SJCRH30 (cell line): ENCODE measurements at regions not wholly inside any gene's neighbourhood (a gene's known extent, or its start where the extent isn't known, plus 50 kb on each side); places are given as distances from the start of the nearest gene placed in this dataset.

Experiments used
- DNase-seq, 2 experiments: peaks; one replicate each; pipeline ENCODE4 v3.0.0-alpha.2; 2015 to 2020
- H3K27ac ChIP-seq: fragments of 250-450 bp; sonication (Bioruptor Pico); 2 replicates; pipeline ENCODE4 v1.5.1; 2020; ENCODE audit warnings: mild to moderate bottlenecking, moderate library complexity
- H3K27me3 ChIP-seq: fragments of 250-450 bp; sonication (Bioruptor Pico); 2 replicates; pipeline ENCODE4 v1.5.1; 2020; ENCODE audit warnings: mild to moderate bottlenecking, moderate library complexity
- H3K36me3 ChIP-seq: fragments of 250-450 bp; sonication (Bioruptor Pico); 2 replicates; pipeline ENCODE4 v1.5.1; 2020; ENCODE audit warnings: mild to moderate bottlenecking, moderate library complexity
- H3K4me1 ChIP-seq: fragments of 250-450 bp; sonication (Bioruptor Pico); 2 replicates; pipeline ENCODE4 v1.5.1; 2020; ENCODE audit warnings: mild to moderate bottlenecking, moderate library complexity
- H3K4me3 ChIP-seq: fragments of 250-450 bp; sonication (Bioruptor Pico); 2 replicates; pipeline ENCODE4 v1.5.1; 2020; ENCODE audit warnings: mild to moderate bottlenecking, moderate library complexity
- H3K9me3 ChIP-seq: fragments of 250-450 bp; sonication (Bioruptor Pico); replicated peaks from 2 replicates; pipeline ENCODE4 v1.5.1; 2020; ENCODE audit warnings: mild to moderate bottlenecking, moderate library complexity

- no peaks in the 10 kb centered on the region for H3K36me3 ChIP-seq
- H3K27ac ChIP-seq: no peak overlapping the region
- no peak for DNase-seq
- H3K9me3 ChIP-seq: no peaks in the 10 kb centered on the region
- H3K4me1 ChIP-seq: no peaks in the 10 kb centered on the region
- no peaks in the 10 kb centered on the region; the same call in 1 of the 2 replicates for H3K27me3 ChIP-seq
- H3K4me3 ChIP-seq: no peak overlapping the region
These were observed 862.6 kb downstream of the SORCS3 start for GRCh38 chr10:105503714-105504113.

GRCh38 chr10:105502058-105502457, 861.0 kb downstream of the SORCS3 start:
- Histone ChIP-seq H3K36me3 (no peaks in the 10 kb centered on the region), H3K4me3 (no peak overlapping the region), H3K9me3 (no peaks in the 10 kb centered on the region), H3K27ac (no peak overlapping the region), H3K4me1 (no peaks in the 10 kb centered on the region), H3K27me3 (no peaks in the 10 kb centered on the region; the same call in 1 of the 2 replicates)
- no peak for DNase-seq

- H3K4me3 ChIP-seq: no peak overlapping the region
- no peaks in the 10 kb centered on the region for H3K4me1 ChIP-seq
- H3K36me3 ChIP-seq: no peaks in the 10 kb centered on the region
- DNase-seq: no peak
- H3K27me3 ChIP-seq: no peaks in the 10 kb centered on the region; the same call in 1 of the 2 replicates
- no peak overlapping the region for H3K27ac ChIP-seq
- H3K9me3 ChIP-seq: no peaks in the 10 kb centered on the region
These were observed 853.9 kb downstream of the SORCS3 start for GRCh38 chr10:105494944-105495343.

GRCh38 chr10:105494303-105494702, 853.2 kb downstream of the SORCS3 start:
- DNase-seq: no peak
- H3K9me3 ChIP-seq: no peaks in the 10 kb centered on the region
- H3K4me3 ChIP-seq: no peak overlapping the region
- no peak overlapping the region for H3K27ac ChIP-seq
- no peaks in the 10 kb centered on the region for H3K27me3 ChIP-seq
- no peaks in the 10 kb centered on the region for H3K36me3 ChIP-seq
- no peaks in the 10 kb centered on the region for H3K4me1 ChIP-seq

GRCh38 chr10:105473170-105473569, 832.1 kb downstream of the SORCS3 start:
- Histone ChIP-seq H3K4me3 (no peak overlapping the region), H3K9me3 (no peaks in the 10 kb centered on the region), H3K4me1 (no peaks in the 10 kb centered on the region)

GRCh38 chr10:105468759-105469158, 827.7 kb downstream of the SORCS3 start:
- no peak overlapping the region for H3K4me3 ChIP-seq
- peaks cover 4% of the 10 kb centered on the region; the same call in 1 of the 2 replicates for H3K27me3 ChIP-seq
- no peaks in the 10 kb centered on the region for H3K9me3 ChIP-seq
- H3K4me1 ChIP-seq: no peaks in the 10 kb centered on the region
- no peak overlapping the region for H3K27ac ChIP-seq
- no peaks in the 10 kb centered on the region for H3K36me3 ChIP-seq
- DNase-seq: no peak

More at GRCh38 chr10:105473170-105473569, 832.1 kb downstream of the SORCS3 start:
- H3K36me3 ChIP-seq: no peaks in the 10 kb centered on the region
- DNase-seq: no peak
- H3K27ac ChIP-seq: no peak overlapping the region
- no peaks in the 10 kb centered on the region for H3K27me3 ChIP-seq

- Histone ChIP-seq H3K36me3 (no peaks in the 10 kb centered on the region), H3K4me1 (no peaks in the 10 kb centered on the region), H3K9me3 (peaks cover 7% of the 10 kb centered on the region; the same call in 1 of the 2 replicates), H3K27ac (no peak overlapping the region), H3K27me3 (peaks cover 4% of the 10 kb centered on the region; the same call in 1 of the 2 replicates), H3K4me3 (no peak overlapping the region)
- no peak for DNase-seq
These were observed 825.4 kb downstream of the SORCS3 start for GRCh38 chr10:105466521-105466920.

- Histone ChIP-seq H3K36me3 (no peaks in the 10 kb centered on the region), H3K9me3 (no peaks in the 10 kb centered on the region), H3K4me3 (no peak overlapping the region), H3K4me1 (no peaks in the 10 kb centered on the region), H3K27me3 (no peaks in the 10 kb centered on the region), H3K27ac (no peak overlapping the region)
- no peak for DNase-seq
These were observed 793.9 kb downstream of the SORCS3 start for GRCh38 chr10:105434970-105435369.

GRCh38 chr10:105413997-105414396, 772.9 kb downstream of the SORCS3 start:
- no peaks in the 10 kb centered on the region for H3K9me3 ChIP-seq

GRCh38 chr10:105409370-105409769, 768.3 kb downstream of the SORCS3 start:
- H3K36me3 ChIP-seq: no peaks in the 10 kb centered on the region
- H3K4me3 ChIP-seq: no peak overlapping the region
- H3K27ac ChIP-seq: no peak overlapping the region
- no peak for DNase-seq
- no peaks in the 10 kb centered on the region for H3K4me1 ChIP-seq
- H3K27me3 ChIP-seq: no peaks in the 10 kb centered on the region
- no peaks in the 10 kb centered on the region for H3K9me3 ChIP-seq

More at GRCh38 chr10:105413997-105414396, 772.9 kb downstream of the SORCS3 start:
- Histone ChIP-seq H3K36me3 (no peaks in the 10 kb centered on the region), H3K27ac (no peak overlapping the region), H3K4me3 (no peak overlapping the region), H3K27me3 (no peaks in the 10 kb centered on the region), H3K4me1 (no peaks in the 10 kb centered on the region)
- no peak for DNase-seq

- H3K27me3 ChIP-seq: no peaks in the 10 kb centered on the region
- no peaks in the 10 kb centered on the region for H3K36me3 ChIP-seq
- H3K27ac ChIP-seq: no peak overlapping the region
- DNase-seq: no peak
- no peaks in the 10 kb centered on the region for H3K9me3 ChIP-seq
- no peak overlapping the region for H3K4me3 ChIP-seq
- H3K4me1 ChIP-seq: no peaks in the 10 kb centered on the region
These were observed 765.4 kb downstream of the SORCS3 start for GRCh38 chr10:105406488-105406887.

GRCh38 chr10:105398202-105398601, 757.1 kb downstream of the SORCS3 start:
- H3K27ac ChIP-seq: no peak overlapping the region
- H3K36me3 ChIP-seq: no peaks in the 10 kb centered on the region
- H3K27me3 ChIP-seq: no peaks in the 10 kb centered on the region; the same call in 1 of the 2 replicates
- no peaks in the 10 kb centered on the region for H3K9me3 ChIP-seq
- DNase-seq: peak; percentile 24 to 52
- H3K4me3 ChIP-seq: no peak overlapping the region
- H3K4me1 ChIP-seq: no peaks in the 10 kb centered on the region

- H3K4me1 ChIP-seq: no peaks in the 10 kb centered on the region
These were observed 750.7 kb downstream of the SORCS3 start for GRCh38 chr10:105391670-105392351.

GRCh38 chr10:105387971-105388370, 746.9 kb downstream of the SORCS3 start:
- no peaks in the 10 kb centered on the region for H3K27me3 ChIP-seq
- no peaks in the 10 kb centered on the region for H3K4me1 ChIP-seq
- DNase-seq: no peak
- no peaks in the 10 kb centered on the region for H3K9me3 ChIP-seq
- no peak overlapping the region for H3K4me3 ChIP-seq
- no peaks in the 10 kb centered on the region for H3K36me3 ChIP-seq
- no peak overlapping the region for H3K27ac ChIP-seq

More at GRCh38 chr10:105391670-105392351, 750.7 kb downstream of the SORCS3 start:
- no peak overlapping the region for H3K4me3 ChIP-seq
- H3K9me3 ChIP-seq: no peaks in the 10 kb centered on the region
- no peak for DNase-seq
- H3K36me3 ChIP-seq: no peaks in the 10 kb centered on the region
- no peaks in the 10 kb centered on the region; the same call in 1 of the 2 replicates for H3K27me3 ChIP-seq
- H3K27ac ChIP-seq: no peak overlapping the region

GRCh38 chr10:105383978-105384377, 742.9 kb downstream of the SORCS3 start:
- no peaks in the 10 kb centered on the region for H3K36me3 ChIP-seq
- no peak for DNase-seq
- H3K4me3 ChIP-seq: no peak overlapping the region
- H3K27me3 ChIP-seq: no peaks in the 10 kb centered on the region
- H3K27ac ChIP-seq: no peak overlapping the region
- H3K9me3 ChIP-seq: no peaks in the 10 kb centered on the region
- no peaks in the 10 kb centered on the region for H3K4me1 ChIP-seq

GRCh38 chr10:105370692-105371091, 729.6 kb downstream of the SORCS3 start:
- no peaks in the 10 kb centered on the region for H3K9me3 ChIP-seq
- H3K27ac ChIP-seq: no peak overlapping the region
- no peaks in the 10 kb centered on the region for H3K4me1 ChIP-seq
- H3K27me3 ChIP-seq: no peaks in the 10 kb centered on the region
- no peaks in the 10 kb centered on the region for H3K36me3 ChIP-seq
- DNase-seq: no peak
- H3K4me3 ChIP-seq: no peak overlapping the region
